HepG2 (cell line): ENCODE measurements at regions not wholly inside any gene's neighbourhood (a gene's known extent, or its start where the extent isn't known, plus 50 kb on each side); places are given as distances from the start of the nearest gene placed in this dataset.
"Not testable (repeated sequence)": the region's sequence is repeated elsewhere in the genome, so short reads cannot be mapped to it uniquely, and the experiment has no call there.

ENCODE experiments used
- ATAC-seq: fragments of 200-7000 bp; cut with Tn5 transposase; 3 replicates; pipeline ENCODE4 v1.9.1; 2020; ENCODE audit warnings: mild to moderate bottlenecking, moderate library complexity
- BruUV-seq: library from RNA; stranded (reverse); fragments of 400-500 nt; replicated peaks from 2 replicates; lab custom pipeline; 2021; lab: Mats Ljungman, UMichigan
- CTCF ChIA-PET: fragments of 300-600 bp; formaldehyde crosslinking; extraction: SDS; loops from one replicate; lab custom pipeline; 2021; ENCODE audit warnings: low total read pairs, inconsistent platforms, low intra/inter-chr PET ratio; lab: Yijun Ruan, JAX
- POLR2A ChIA-PET: fragments of 350-600 bp; sonication (Branson Sonifier 250); formaldehyde crosslinking; loops from one replicate; lab custom pipeline; 2020; ENCODE audit warnings: antibody characterized with exemption, inconsistent platforms; lab: Yijun Ruan, JAX
- DNase-seq: peaks from one replicate; pipeline ENCODE4 v3.0.0-alpha.2; 2015; ENCODE audit warnings: low spot score
- FAIRE-seq: peaks from 3 replicates; lab custom pipeline; 2011; peaks lifted over from hg19 to GRCh38; lab: Jason Lieb, UNC
- H2AFZ ChIP-seq: one replicate; pipeline ENCODE4 v1.6.1; 2011; ENCODE audit warnings: low read length, inconsistent platforms
- H3K27ac ChIP-seq: fragments of 300-600 bp; 3 replicates; pipeline ENCODE4 v1.8.0; 2011; ENCODE audit warnings: mixed run types, mild to moderate bottlenecking, mixed read lengths, low read length, inconsistent platforms; ENCODE audit not compliant: insufficient read depth; ENCODE audit errors: extremely low read length
- H3K27me3 ChIP-seq, 2 experiments: fragments of 200-600 bp in 1 of 2; 2 replicates in 1 of 2; 3 replicates in 1 of 2; pipeline versions ENCODE4 v1.6.0 to v1.8.0; 2011; ENCODE audit warnings: low read length in 2 of 2, mild to moderate bottlenecking in 2 of 2, moderate library complexity in 2 of 2, inconsistent platforms in 1 of 2; ENCODE audit not compliant: insufficient read depth in 2 of 2, control insufficient read depth in 1 of 2
- H3K36me3 ChIP-seq, 2 experiments: fragments of 200-600 bp in 1 of 2; replicated peaks in 1 of 2; 2 replicates in 1 of 2; 3 replicates in 1 of 2; pipeline versions ENCODE4 v1.5.1 to v1.8.0; 2011; ENCODE audit warnings: low read length in 2 of 2, inconsistent platforms in 1 of 2; ENCODE audit not compliant: insufficient read depth in 2 of 2, control insufficient read depth in 1 of 2
- H3K4me1 ChIP-seq: 2 replicates; pipeline ENCODE4 v1.5.1; 2012; ENCODE audit warnings: low read length, inconsistent platforms; ENCODE audit not compliant: insufficient read depth
- H3K4me2 ChIP-seq: 2 replicates; pipeline ENCODE4 v1.6.0; 2011; ENCODE audit warnings: low read depth, low read length, inconsistent platforms
- H3K4me3 ChIP-seq, 3 experiments: fragments of 200-600 bp in 1 of 3; sonication (generic), shearing (Covaris generic) in 1 of 3; replicated peaks in 1 of 3; 2 replicates each; pipeline ENCODE4 v1.5.1; 2011 to 2016; ENCODE audit warnings: low read length in 3 of 3, inconsistent platforms in 2 of 3, low read depth in 2 of 3, mild to moderate bottlenecking in 2 of 3, control low read depth in 1 of 3, mixed read lengths in 1 of 3; ENCODE audit not compliant: insufficient read depth in 1 of 3
- H3K79me2 ChIP-seq: one replicate; pipeline ENCODE4 v1.6.1; 2011; ENCODE audit warnings: low read length, inconsistent platforms; ENCODE audit not compliant: insufficient read depth
- H3K9ac ChIP-seq: 2 replicates; pipeline ENCODE4 v1.6.0; 2011; ENCODE audit warnings: mild to moderate bottlenecking, low read depth, low read length, inconsistent platforms; ENCODE audit not compliant: insufficient read depth
- H3K9me3 ChIP-seq: 2 replicates; pipeline ENCODE4 v1.5.1; 2012; ENCODE audit warnings: mild to moderate bottlenecking, low read length
- H4K20me1 ChIP-seq: 2 replicates; pipeline ENCODE4 v1.6.0; 2011; ENCODE audit warnings: inconsistent platforms, mild to moderate bottlenecking, low read length, moderate library complexity; ENCODE audit not compliant: insufficient read depth
- EHMT2 ChIP-seq: fragments of 200-600 bp; sonication (generic); IDR thresholded peaks from 2 replicates; pipeline ENCODE4 v1.7.0; 2017; ENCODE audit warnings: antibody characterized with exemption, low read depth, low read length, borderline replicate concordance
- LBX2 ChIP-seq: sonication (generic); formaldehyde crosslinking; IDR thresholded peaks from 2 replicates; pipeline ENCODE4 v1.5.0; 2020; ENCODE audit warnings: missing genetic modification reagents, mild to moderate bottlenecking, borderline replicate concordance
- TAF15 ChIP-seq: fragments of 200-400 bp; formaldehyde crosslinking; IDR thresholded peaks from one replicate; pipeline ENCODE4 v1.6.1; 2018; ENCODE audit warnings: mild to moderate bottlenecking, low read depth, low read length; ENCODE audit not compliant: poor library complexity, severe bottlenecking
- WGBS: methylation state at CpG from one replicate; pipeline ENCODE4 v1.1.6; 2017; ENCODE audit warnings: low lambda C conversion rate; 5-methylcytosine and 5-hydroxymethylcytosine counted together
- in situ Hi-C: cut with HindIII; loops from 2 replicates; pipeline ENCODE4 v1.10.0; 2017; ENCODE audit warnings: low pct_unique_long_range_greater_than_20kb; ENCODE audit not compliant: extremely low pct_ligation_motif_present
- intact Hi-C: fragments of 100-400 bp; cut with micrococcal nuclease; formaldehyde crosslinking; loops from one replicate; pipeline ENCODE4 v1.10.0; 2022; ENCODE audit not compliant: unreplicated experiment

- POLR2A ChIA-PET, H2AFZ ChIP-seq: not testable (repeated sequence)
Observed at GRCh38 chr12:73671550-73671949, 866.1 kb upstream of the ATXN7L3B start.

DNA sequence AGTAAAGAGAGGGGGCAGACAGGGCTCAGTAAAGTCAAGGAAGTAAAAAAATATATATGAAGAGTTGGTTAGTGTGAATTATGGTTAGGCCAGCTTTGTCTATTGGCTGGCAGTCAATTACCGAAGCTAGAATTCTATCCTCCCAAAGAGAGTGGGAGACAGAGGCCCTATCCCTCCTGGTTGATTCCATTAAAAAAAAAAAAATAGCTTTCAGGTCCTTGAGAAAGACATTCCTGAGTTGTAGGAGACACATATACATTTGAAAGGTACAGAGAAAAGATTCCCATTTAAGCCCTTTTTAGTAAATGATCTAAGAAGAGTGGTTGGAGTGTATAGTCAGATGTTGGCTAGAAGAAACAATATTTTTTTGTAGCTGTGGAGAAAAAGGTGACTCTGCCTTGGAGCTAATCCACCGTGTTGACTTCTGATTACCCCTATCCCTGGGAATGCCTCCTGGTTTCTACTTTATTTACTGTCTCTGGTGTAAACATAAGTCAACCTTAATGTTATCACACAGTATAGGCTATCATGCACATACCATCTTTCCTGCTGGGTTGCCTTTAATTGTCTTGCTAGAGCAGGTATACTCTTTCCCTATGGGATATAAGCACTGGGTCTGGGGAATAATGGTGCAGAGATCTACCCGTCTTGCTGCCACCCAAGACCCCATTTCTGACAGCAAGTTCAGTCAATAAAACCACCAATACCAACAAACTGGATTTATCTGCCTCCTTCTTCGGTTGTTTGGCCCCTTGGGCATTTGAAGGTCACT is 859.9 kb upstream of the ATXN7L3B start:
- ATAC-seq = no peak
- FAIRE-seq = no peak
- TF ChIP-seq TAF15 = no peak
- TF ChIP-seq EHMT2 = no peak
- TF ChIP-seq LBX2 = no peak
- Histone ChIP-seq H3K4me3 (no peak overlapping the region), H3K27me3 (no peaks in the 10 kb centered on the region), H3K4me2 (no peak overlapping the region), H3K9ac (no peak overlapping the region), H3K36me3 (no peaks in the 10 kb centered on the region), H3K79me2 (no peaks in the 10 kb centered on the region), H2AFZ (no peak overlapping the region), H3K4me1 (no peaks in the 10 kb centered on the region), H3K9me3 (peaks cover 42% of the 10 kb centered on the region), H3K27ac (no peak overlapping the region), H4K20me1 (no peaks in the 10 kb centered on the region)
- in situ Hi-C loops (no loop called here), intact Hi-C loops (no loop called here)
- POLR2A ChIA-PET = no interaction called here
- DNase-seq = no peak
- WGBS = 4% methylated on average over 4 of the region's 4 CpGs
- CTCF ChIA-PET = no interaction called here
- no TSS peak for BruUV-seq

More at GRCh38 chr12:73671550-73671949, 866.1 kb upstream of the ATXN7L3B start:
- H3K27ac ChIP-seq, H3K27me3 ChIP-seq, H3K4me2 ChIP-seq, BruUV-seq, FAIRE-seq, CTCF ChIA-PET, H3K79me2 ChIP-seq, in situ Hi-C loops, H3K4me3 ChIP-seq, H4K20me1 ChIP-seq, H3K4me1 ChIP-seq, ATAC-seq, H3K9ac ChIP-seq, H3K36me3 ChIP-seq, DNase-seq, intact Hi-C loops: not testable (repeated sequence)
- peaks cover 55% of the 10 kb centered on the region for H3K9me3 ChIP-seq
- 59% methylated on average over 2 of the region's 3 CpGs for WGBS
